Left ventricle myocardium inferior (tissue), 1 donor: ENCODE measurements at regions not wholly inside any gene's neighbourhood (a gene's known extent, or its start where the extent isn't known, plus 50 kb on each side); places are given as distances from the start of the nearest gene placed in this dataset.

ENCODE experiments used
- DNase-seq: peaks from one replicate; pipeline ENCODE4 v3.0.0-alpha.2; 2020
- H3K27ac ChIP-seq: fragments of 200-600 bp; replicated peaks from 2 replicates; pipeline ENCODE4 v1.8.0; 2021
- H3K27me3 ChIP-seq: fragments of 200-600 bp; 2 replicates; pipeline ENCODE4 v1.8.0; 2021; ENCODE audit warnings: low read depth
- H3K36me3 ChIP-seq: fragments of 200-600 bp; 2 replicates; pipeline ENCODE4 v1.8.0; 2021
- H3K4me1 ChIP-seq: fragments of 200-600 bp; 2 replicates; pipeline ENCODE4 v1.8.0; 2021
- H3K4me3 ChIP-seq: fragments of 200-600 bp; 2 replicates; pipeline ENCODE4 v1.8.0; 2021; ENCODE audit warnings: mild to moderate bottlenecking, moderate library complexity
- H3K9me3 ChIP-seq: fragments of 200-600 bp; replicated peaks from 2 replicates; pipeline ENCODE4 v1.8.0; 2021
- CTCF ChIP-seq: fragments of 200-600 bp; IDR thresholded peaks from 2 replicates; pipeline ENCODE4 v1.8.0; 2021; ENCODE audit warnings: antibody characterized with exemption, mild to moderate bottlenecking, borderline replicate concordance
- intact Hi-C: fragments of 100-400 bp; cut with micrococcal nuclease; formaldehyde crosslinking; loops from one replicate; pipeline ENCODE4 v1.11.0; 2022
- donor health status: DM: no; HTN: yes; CAD: no; lungs with severe emphysema.

GRCh38 chr14:22341049-22341448, 248.0 kb downstream of the DAD1 start:
- Histone ChIP-seq H3K27me3 (no peaks in the 10 kb centered on the region), H3K36me3 (no peaks in the 10 kb centered on the region), H3K4me3 (no peak overlapping the region), H3K9me3 (peaks cover 33% of the 10 kb centered on the region), H3K27ac (no peak overlapping the region), H3K4me1 (peaks cover 24% of the 10 kb centered on the region)
- no peak for DNase-seq
- intact Hi-C loops = no loop called here
- TF ChIP-seq CTCF = no peak

- H3K36me3 ChIP-seq = no peaks in the 10 kb centered on the region
- TF ChIP-seq CTCF = no peak
- H3K9me3 ChIP-seq = peaks cover 14% of the 10 kb centered on the region
- H3K27me3 ChIP-seq = no peaks in the 10 kb centered on the region
- no peak overlapping the region for H3K4me3 ChIP-seq
- H3K27ac ChIP-seq = peak overlapping the region; percentile 64
- intact Hi-C loops = no loop called here
- peaks cover 24% of the 10 kb centered on the region for H3K4me1 ChIP-seq
- peak; percentile 83 for DNase-seq
Observed at GRCh38 chr14:22338917-22339715, 249.9 kb downstream of the DAD1 start.

- H3K4me3 ChIP-seq = no peak overlapping the region
- H3K36me3 ChIP-seq = no peaks in the 10 kb centered on the region
- H3K4me1 ChIP-seq = peaks cover 24% of the 10 kb centered on the region
- H3K27ac ChIP-seq = peak overlapping the region; percentile 64
- H3K27me3 ChIP-seq = no peaks in the 10 kb centered on the region
- DNase-seq = no peak
- no peak for TF ChIP-seq CTCF
- intact Hi-C loops = no loop called here
- peaks cover 6% of the 10 kb centered on the region for H3K9me3 ChIP-seq
Observed at GRCh38 chr14:22338381-22338780, 250.6 kb downstream of the DAD1 start.

- Histone ChIP-seq H3K27me3 (no peaks in the 10 kb centered on the region), H3K36me3 (no peaks in the 10 kb centered on the region), H3K4me3 (no peak overlapping the region), H3K4me1 (peaks cover 24% of the 10 kb centered on the region), H3K9me3 (peaks cover 2% of the 10 kb centered on the region), H3K27ac (no peak overlapping the region)
- intact Hi-C loops = no loop called here
- no peak for TF ChIP-seq CTCF
- no peak for DNase-seq
Observed at GRCh38 chr14:22337938-22338337, 251.1 kb downstream of the DAD1 start.

GRCh38 chr14:22337521-22337920, 251.5 kb downstream of the DAD1 start:
- peaks cover 24% of the 10 kb centered on the region for H3K4me1 ChIP-seq
- intact Hi-C loops = no loop called here
- no peak overlapping the region for H3K27ac ChIP-seq
- no peak for TF ChIP-seq CTCF
- H3K9me3 ChIP-seq = no peaks in the 10 kb centered on the region
- no peaks in the 10 kb centered on the region for H3K27me3 ChIP-seq
- no peak overlapping the region for H3K4me3 ChIP-seq
- H3K36me3 ChIP-seq = no peaks in the 10 kb centered on the region
- no peak for DNase-seq
